Activated T-cell treated with anti-CD3 and anti-CD28 coated beads, Interleukin-2, amount 50 U/mL, for 72 hours (primary cell): ENCODE measurements at regions not wholly inside any gene's neighbourhood (a gene's known extent, or its start where the extent isn't known, plus 50 kb on each side); places are given as distances from the start of the nearest gene placed in this dataset.
A peak's percentile ranks its signal among the peaks of the same experiment; 100 is the strongest.
"Not testable (repeated sequence)": the region's sequence is repeated elsewhere in the genome, so short reads cannot be mapped to it uniquely, and the experiment has no call there.

Experiments
- ATAC-seq, 2 donors: fragments of 150-1000 bp; cut with Tn5 transposase; replicated peaks in 1 of 2; 2 replicates each; pipeline ENCODE4 v1.10.0; 2021; ENCODE audit warnings: moderate library complexity in 2 of 2, mild to moderate bottlenecking in 1 of 2
- DNase-seq, 2 donors: peaks; one replicate each; pipeline ENCODE4 v3.0.0; 2021 to 2022; ENCODE audit warnings: mixed read lengths in 1 of 2
- H3K27ac Mint-ChIP-seq: one replicate; pipeline ENCODE4 v1.8.0; 2022; ENCODE audit warnings: mild to moderate bottlenecking, moderate library complexity, mixed read lengths
- H3K27me3 Mint-ChIP-seq: one replicate; pipeline ENCODE4 v1.8.0; 2022; ENCODE audit warnings: low read depth, mixed read lengths
- H3K36me3 Mint-ChIP-seq, 2 donors: one replicate each; pipeline ENCODE4 v1.8.0; 2022; ENCODE audit warnings: mixed read lengths in 2 of 2, mild to moderate bottlenecking in 1 of 2; ENCODE audit not compliant: insufficient read depth in 2 of 2
- H3K4me1 Mint-ChIP-seq: one replicate; pipeline ENCODE4 v1.8.0; 2022; ENCODE audit warnings: low read depth, mixed read lengths
- H3K4me3 Mint-ChIP-seq, 2 donors: one replicate each; pipeline ENCODE4 v1.8.0; 2022; ENCODE audit warnings: mild to moderate bottlenecking in 2 of 2, mixed read lengths in 2 of 2, moderate library complexity in 2 of 2
- H3K9me3 Mint-ChIP-seq, 2 donors: one replicate each; pipeline ENCODE4 v1.8.0; 2022; ENCODE audit warnings: mixed read lengths in 2 of 2

- Mint-ChIP-seq H3K9me3 (peaks cover 1 to 10% of the 10 kb centered on the region in 2 donors), H3K36me3 (peaks cover 2 to 16% of the 10 kb centered on the region in 2 donors)
- not testable (repeated sequence) for H3K4me3 Mint-ChIP-seq
Observed at GRCh38 chr11:3532958-3533357, 108.8 kb downstream of the ART5 start.

GRCh38 chr11:3531280-3531679 is 110.5 kb downstream of the ART5 start:
- ATAC-seq, H3K4me3 Mint-ChIP-seq, H3K9me3 Mint-ChIP-seq, DNase-seq, H3K27ac Mint-ChIP-seq, H3K36me3 Mint-ChIP-seq, H3K27me3 Mint-ChIP-seq, H3K4me1 Mint-ChIP-seq: not testable (repeated sequence)

More at GRCh38 chr11:3532958-3533357, 108.8 kb downstream of the ART5 start:
- not testable (repeated sequence) for H3K27ac Mint-ChIP-seq, H3K4me1 Mint-ChIP-seq, DNase-seq, H3K27me3 Mint-ChIP-seq, ATAC-seq

GRCh38 chr11:3523567-3523966 is 118.2 kb downstream of the ART5 start:
- H3K4me3 Mint-ChIP-seq, ATAC-seq, H3K9me3 Mint-ChIP-seq, DNase-seq, H3K27me3 Mint-ChIP-seq, H3K36me3 Mint-ChIP-seq, H3K27ac Mint-ChIP-seq, H3K4me1 Mint-ChIP-seq: not testable (repeated sequence)

- H3K9me3 Mint-ChIP-seq, DNase-seq, H3K27ac Mint-ChIP-seq, ATAC-seq, H3K36me3 Mint-ChIP-seq, H3K4me3 Mint-ChIP-seq, H3K27me3 Mint-ChIP-seq, H3K4me1 Mint-ChIP-seq: not testable (repeated sequence)
Observed at GRCh38 chr11:3520905-3521304, 120.9 kb downstream of the ART5 start.

- not testable (repeated sequence) for H3K9me3 Mint-ChIP-seq, H3K4me1 Mint-ChIP-seq, ATAC-seq, H3K27ac Mint-ChIP-seq, H3K4me3 Mint-ChIP-seq, H3K36me3 Mint-ChIP-seq, DNase-seq
- peaks cover 17% of the 10 kb centered on the region for H3K27me3 Mint-ChIP-seq
Observed at GRCh38 chr11:3519841-3520240, 122.0 kb downstream of the ART5 start.

- H3K9me3 Mint-ChIP-seq, H3K36me3 Mint-ChIP-seq, H3K27ac Mint-ChIP-seq, ATAC-seq, DNase-seq: not testable (repeated sequence)
- H3K4me1 Mint-ChIP-seq = peaks cover 12% of the 10 kb centered on the region
- peaks cover 22% of the 10 kb centered on the region for H3K27me3 Mint-ChIP-seq
- H3K4me3 Mint-ChIP-seq = peak overlapping the region; percentile 9 to 13
Observed at GRCh38 chr11:3516934-3517567, 124.7 kb downstream of the ART5 start.

GRCh38 chr11:3516345-3516933 is 125.4 kb downstream of the ART5 start:
- H3K9me3 Mint-ChIP-seq, ATAC-seq, DNase-seq, H3K27ac Mint-ChIP-seq, H3K36me3 Mint-ChIP-seq: not testable (repeated sequence)
- H3K4me3 Mint-ChIP-seq = peak overlapping the region in 1 of 2 donors; percentile 71
- peaks cover 19% of the 10 kb centered on the region for H3K4me1 Mint-ChIP-seq
- peaks cover 22% of the 10 kb centered on the region for H3K27me3 Mint-ChIP-seq

GRCh38 chr11:3514635-3515424 is 127.0 kb downstream of the ART5 start:
- not testable (repeated sequence) for H3K9me3 Mint-ChIP-seq, DNase-seq, H3K36me3 Mint-ChIP-seq, ATAC-seq
- H3K4me3 Mint-ChIP-seq = peak overlapping the region; percentile 71 to 95
- H3K27me3 Mint-ChIP-seq = peaks cover 22% of the 10 kb centered on the region
- H3K27ac Mint-ChIP-seq = peak overlapping the region; percentile 88
- H3K4me1 Mint-ChIP-seq = peaks cover 22% of the 10 kb centered on the region

GRCh38 chr11:3513311-3513710 is 128.5 kb downstream of the ART5 start:
- peak overlapping the region; percentile 72 to 95 for H3K4me3 Mint-ChIP-seq
- H3K27me3 Mint-ChIP-seq = peaks cover 17% of the 10 kb centered on the region
- H3K4me1 Mint-ChIP-seq = peaks cover 22% of the 10 kb centered on the region
- not testable (repeated sequence) for DNase-seq, H3K36me3 Mint-ChIP-seq, H3K9me3 Mint-ChIP-seq, ATAC-seq
- peak overlapping the region; percentile 97 for H3K27ac Mint-ChIP-seq

GRCh38 chr11:3512751-3513150 is 129.0 kb downstream of the ART5 start:
- H3K9me3 Mint-ChIP-seq, ATAC-seq, DNase-seq, H3K36me3 Mint-ChIP-seq: not testable (repeated sequence)
- peaks cover 22% of the 10 kb centered on the region for H3K4me1 Mint-ChIP-seq
- peak overlapping the region; percentile 72 to 95 for H3K4me3 Mint-ChIP-seq
- H3K27me3 Mint-ChIP-seq = peaks cover 17% of the 10 kb centered on the region
- H3K27ac Mint-ChIP-seq = peak overlapping the region; percentile 97

- peaks cover 22% of the 10 kb centered on the region for H3K4me1 Mint-ChIP-seq
- H3K27ac Mint-ChIP-seq = peak overlapping the region; percentile 97
- not testable (repeated sequence) for H3K36me3 Mint-ChIP-seq, H3K9me3 Mint-ChIP-seq, ATAC-seq
- peak; percentile 36 to 37 for DNase-seq
- peak overlapping the region; percentile 72 to 95 for H3K4me3 Mint-ChIP-seq
- peaks cover 17% of the 10 kb centered on the region for H3K27me3 Mint-ChIP-seq
Observed at GRCh38 chr11:3512133-3512703, 129.6 kb downstream of the ART5 start.

- not testable (repeated sequence) for H3K9me3 Mint-ChIP-seq, DNase-seq, H3K36me3 Mint-ChIP-seq, ATAC-seq
- H3K27me3 Mint-ChIP-seq = peaks cover 17% of the 10 kb centered on the region
- peaks cover 22% of the 10 kb centered on the region for H3K4me1 Mint-ChIP-seq
- H3K27ac Mint-ChIP-seq = peak overlapping the region; percentile 97
- H3K4me3 Mint-ChIP-seq = peak overlapping the region; percentile 72 to 95
Observed at GRCh38 chr11:3511416-3512132, 130.2 kb downstream of the ART5 start.
